PC-3 (cell line): ENCODE measurements at regions not wholly inside any gene's neighbourhood (a gene's known extent, or its start where the extent isn't known, plus 50 kb on each side); places are given as distances from the start of the nearest gene placed in this dataset.

Experiments
- ATAC-seq: fragments of 200-7000 bp; cut with Tn5 transposase; 2 replicates; pipeline ENCODE4 v1.9.1; 2020; ENCODE audit warnings: mild to moderate bottlenecking, moderate library complexity
- BruUV-seq: library from RNA; stranded (reverse); fragments of 400-500 nt; replicated peaks from 2 replicates; lab custom pipeline; 2021; lab: Mats Ljungman, UMichigan
- CTCF ChIA-PET: fragments of 300-600 bp; sonication (Branson Sonifier 250); formaldehyde crosslinking; loops from one replicate; lab custom pipeline; 2022; ENCODE audit warnings: antibody characterized with exemption; lab: Charles Lee
- POLR2A ChIA-PET: fragments of 300-600 bp; sonication (Branson Sonifier 250); formaldehyde crosslinking; loops from one replicate; lab custom pipeline; 2022; ENCODE audit warnings: antibody characterized with exemption; ENCODE audit not compliant: unreplicated experiment; lab: Charles Lee
- DNase-seq: peaks from one replicate; pipeline ENCODE4 v3.0.0-alpha.2; 2015
- H2AFZ ChIP-seq: fragments of 300-600 bp; sonication (generic); 2 replicates; pipeline ENCODE4 v1.6.0; 2016; ENCODE audit warnings: antibody characterized with exemption, low read length
- H3F3A ChIP-seq: fragments of 300-600 bp; sonication (generic); one replicate; pipeline ENCODE4 v1.6.0; 2017; ENCODE audit warnings: antibody characterized with exemption, low read length, control low read depth, mild to moderate bottlenecking; ENCODE audit not compliant: unreplicated experiment
- H3K27ac ChIP-seq: fragments of 300-600 bp; sonication (generic); 2 replicates; pipeline ENCODE4 v1.5.1; 2016; ENCODE audit warnings: mild to moderate bottlenecking, low read length
- H3K27me3 ChIP-seq: fragments of 300-600 bp; sonication (generic); 2 replicates; pipeline ENCODE4 v1.6.1; 2016; ENCODE audit warnings: low read length, mixed read lengths
- H3K36me3 ChIP-seq: fragments of 300-600 bp; sonication (generic); 2 replicates; pipeline ENCODE4 v1.6.1; 2016; ENCODE audit warnings: low read depth, mixed run types, low read length, mixed read lengths
- H3K4me1 ChIP-seq: fragments of 300-600 bp; sonication (generic); 2 replicates; pipeline ENCODE4 v1.5.1; 2016; ENCODE audit warnings: low read length; ENCODE audit not compliant: insufficient read depth
- H3K4me2 ChIP-seq: fragments of 300-600 bp; sonication (generic); 2 replicates; pipeline ENCODE4 v1.6.0; 2016; ENCODE audit warnings: low read length
- H3K4me3 ChIP-seq: fragments of 300-600 bp; sonication (generic); 2 replicates; pipeline ENCODE4 v1.5.1; 2016; ENCODE audit warnings: mild to moderate bottlenecking, low read length, mixed read lengths
- H3K79me2 ChIP-seq: fragments of 300-600 bp; sonication (generic); 2 replicates; pipeline ENCODE4 v1.6.1; 2017; ENCODE audit warnings: low read length, mixed read lengths
- H3K9ac ChIP-seq: fragments of 300-600 bp; sonication (generic); 2 replicates; pipeline ENCODE4 v1.6.0; 2016; ENCODE audit warnings: mild to moderate bottlenecking, low read length
- H3K9me2 ChIP-seq: fragments of 300-600 bp; sonication (generic); replicated peaks from 2 replicates; pipeline ENCODE4 v1.6.1; 2016; ENCODE audit warnings: mixed run types, low read length, mixed read lengths
- H3K9me3 ChIP-seq: fragments of 300-600 bp; sonication (generic); 2 replicates; pipeline ENCODE4 v1.6.1; 2016; ENCODE audit warnings: low read length, mixed read lengths
- H4K20me1 ChIP-seq: fragments of 300-600 bp; sonication (generic); 2 replicates; pipeline ENCODE4 v1.6.1; 2016; ENCODE audit warnings: low read length, mixed read lengths
- CTCF ChIP-seq: fragments of 300-600 bp; sonication (generic); conservative IDR thresholded peaks from 2 replicates; pipeline ENCODE4 v1.5.1; 2017; ENCODE audit warnings: antibody characterized with exemption, low read depth, mild to moderate bottlenecking, low read length
- EZH2 ChIP-seq: fragments of 300-600 bp; sonication (generic); IDR thresholded peaks from one replicate; pipeline ENCODE4 v1.6.1; 2017; ENCODE audit warnings: antibody characterized with exemption, mild to moderate bottlenecking, low read length; ENCODE audit not compliant: unreplicated experiment
- EZH2phosphoT487 ChIP-seq: fragments of 300-600 bp; sonication (generic); IDR thresholded peaks from 2 replicates; pipeline ENCODE4 v1.6.1; 2018; ENCODE audit warnings: mild to moderate bottlenecking, antibody characterized with exemption, low read length, borderline replicate concordance
- intact Hi-C: fragments of 100-400 bp; cut with micrococcal nuclease; formaldehyde crosslinking; loops from 2 replicates; pipeline ENCODE4 v1.9.0; 2023

- BruUV-seq: no TSS peak
Observed at GRCh38 chr4:181960384-181960783, 282.8 kb upstream of the TENM3 start.

GRCh38 chr4:181962321-181962720, 280.9 kb upstream of the TENM3 start:
- no peak for TF ChIP-seq CTCF
- no peak for TF ChIP-seq EZH2phosphoT487
- no peak for TF ChIP-seq EZH2
- no peaks in the 10 kb centered on the region for H3K9me2 ChIP-seq
- no peak overlapping the region for H2AFZ ChIP-seq
- no peaks in the 10 kb centered on the region for H3K4me1 ChIP-seq
- H4K20me1 ChIP-seq: no peaks in the 10 kb centered on the region
- CTCF ChIA-PET: no interaction called here
- POLR2A ChIA-PET: no interaction called here
- no peak overlapping the region for H3K4me2 ChIP-seq
- no peak overlapping the region for H3K27ac ChIP-seq
- H3F3A ChIP-seq: no peaks in the 10 kb centered on the region
- H3K27me3 ChIP-seq: no peaks in the 10 kb centered on the region
- BruUV-seq: no TSS peak
- H3K79me2 ChIP-seq: no peaks in the 10 kb centered on the region
- H3K36me3 ChIP-seq: no peaks in the 10 kb centered on the region
- intact Hi-C loops: no loop called here
- DNase-seq (no peak), ATAC-seq (no peak)
- H3K9ac ChIP-seq: no peak overlapping the region
- no peak overlapping the region for H3K4me3 ChIP-seq
- no peaks in the 10 kb centered on the region for H3K9me3 ChIP-seq

More at GRCh38 chr4:181960384-181960783, 282.8 kb upstream of the TENM3 start:
- ChIA-PET POLR2A (no interaction called here), CTCF (no interaction called here)
- no peaks in the 10 kb centered on the region for H3K9me3 ChIP-seq
- no peak overlapping the region for H3K27ac ChIP-seq
- H3K4me1 ChIP-seq: no peaks in the 10 kb centered on the region
- H3K79me2 ChIP-seq: no peaks in the 10 kb centered on the region
- no peak overlapping the region for H3K4me2 ChIP-seq
- DNase-seq: no peak
- no peak for ATAC-seq
- no peaks in the 10 kb centered on the region for H3K9me2 ChIP-seq
- H2AFZ ChIP-seq: no peak overlapping the region
- H3K4me3 ChIP-seq: no peak overlapping the region
- intact Hi-C loops: no loop called here
- H3K9ac ChIP-seq: no peak overlapping the region
- H3F3A ChIP-seq: no peaks in the 10 kb centered on the region
- H3K27me3 ChIP-seq: no peaks in the 10 kb centered on the region
- TF ChIP-seq EZH2phosphoT487 (no peak), CTCF (no peak), EZH2 (no peak)
- H4K20me1 ChIP-seq: no peaks in the 10 kb centered on the region
- H3K36me3 ChIP-seq: no peaks in the 10 kb centered on the region

GRCh38 chr4:181964731-181965130, 278.5 kb upstream of the TENM3 start:
- intact Hi-C loops: no loop called here
- Histone ChIP-seq H4K20me1 (no peaks in the 10 kb centered on the region), H3K9me3 (no peaks in the 10 kb centered on the region), H3K4me3 (no peak overlapping the region), H3K4me2 (no peak overlapping the region), H3K27ac (no peak overlapping the region), H3K4me1 (no peaks in the 10 kb centered on the region), H2AFZ (no peak overlapping the region), H3K9me2 (no peaks in the 10 kb centered on the region), H3F3A (no peaks in the 10 kb centered on the region), H3K36me3 (no peaks in the 10 kb centered on the region), H3K9ac (no peak overlapping the region), H3K27me3 (no peaks in the 10 kb centered on the region), H3K79me2 (no peaks in the 10 kb centered on the region)
- DNase-seq: no peak
- TF ChIP-seq EZH2phosphoT487 (no peak), CTCF (no peak), EZH2 (no peak)
- BruUV-seq: no TSS peak
- ATAC-seq: no peak
- ChIA-PET CTCF (no interaction called here), POLR2A (no interaction called here)
